Epithelial cell of esophagus (primary cell): ENCODE measurements at regions not wholly inside any gene's neighbourhood (a gene's known extent, or its start where the extent isn't known, plus 50 kb on each side); places are given as distances from the start of the nearest gene placed in this dataset.
A peak's percentile ranks its signal among the peaks of the same experiment; 100 is the strongest.

Source experiments
- DNase-seq: peaks from one replicate; pipeline ENCODE4 v3.0.0; 2010; ENCODE audit warnings: low read depth
- H3K4me3 ChIP-seq: 2 replicates; pipeline ENCODE4 v1.5.1; 2011; ENCODE audit warnings: mild to moderate bottlenecking, low read length, control low read depth
- TF ChIP-seq, protein P1 (sequence below): IDR thresholded peaks from 2 replicates; pipeline ENCODE4 v1.5.1; 2011; ENCODE audit warnings: low read depth, mild to moderate bottlenecking, low read length, control low read depth, inconsistent platforms; ENCODE audit not compliant: insufficient read depth; ENCODE audit errors: missing control alignments

DNA sequence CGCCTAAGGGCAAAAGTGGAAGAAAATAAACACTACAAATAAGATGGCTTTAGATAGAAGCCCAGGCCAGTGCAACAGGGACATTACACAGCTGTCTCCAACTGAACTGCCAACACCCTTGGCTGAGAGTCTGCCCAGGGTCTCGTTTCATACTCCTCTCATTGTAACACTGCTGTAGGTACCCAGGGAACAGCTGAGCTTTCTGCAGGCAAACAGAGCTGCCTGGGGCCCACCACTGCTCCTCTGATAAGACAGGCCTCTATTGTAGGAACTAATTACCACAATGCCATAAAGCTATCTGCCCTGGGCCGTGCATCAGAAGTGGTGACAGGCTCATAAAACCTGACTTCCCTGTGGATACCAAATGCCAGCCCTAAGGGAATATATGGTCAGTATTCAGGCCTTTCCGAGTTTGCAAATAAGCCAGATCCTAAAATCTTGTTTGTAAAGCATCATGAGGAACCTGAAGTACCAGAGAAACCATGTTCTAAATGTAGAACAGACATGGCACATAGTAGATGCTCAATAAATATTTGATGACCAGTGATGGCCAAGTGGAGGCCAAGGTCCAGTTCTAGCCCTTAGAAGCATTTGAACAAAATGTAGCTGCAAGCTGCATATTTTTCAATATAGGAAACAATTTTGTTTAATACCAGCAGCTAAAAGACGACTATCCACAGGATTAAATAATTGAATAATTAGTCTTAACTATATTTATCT, 84.3 kb upstream of the NEO1 start:
- H3K4me3 ChIP-seq: no peak overlapping the region
- DNase-seq: no peak
- TF ChIP-seq, protein P1, sequence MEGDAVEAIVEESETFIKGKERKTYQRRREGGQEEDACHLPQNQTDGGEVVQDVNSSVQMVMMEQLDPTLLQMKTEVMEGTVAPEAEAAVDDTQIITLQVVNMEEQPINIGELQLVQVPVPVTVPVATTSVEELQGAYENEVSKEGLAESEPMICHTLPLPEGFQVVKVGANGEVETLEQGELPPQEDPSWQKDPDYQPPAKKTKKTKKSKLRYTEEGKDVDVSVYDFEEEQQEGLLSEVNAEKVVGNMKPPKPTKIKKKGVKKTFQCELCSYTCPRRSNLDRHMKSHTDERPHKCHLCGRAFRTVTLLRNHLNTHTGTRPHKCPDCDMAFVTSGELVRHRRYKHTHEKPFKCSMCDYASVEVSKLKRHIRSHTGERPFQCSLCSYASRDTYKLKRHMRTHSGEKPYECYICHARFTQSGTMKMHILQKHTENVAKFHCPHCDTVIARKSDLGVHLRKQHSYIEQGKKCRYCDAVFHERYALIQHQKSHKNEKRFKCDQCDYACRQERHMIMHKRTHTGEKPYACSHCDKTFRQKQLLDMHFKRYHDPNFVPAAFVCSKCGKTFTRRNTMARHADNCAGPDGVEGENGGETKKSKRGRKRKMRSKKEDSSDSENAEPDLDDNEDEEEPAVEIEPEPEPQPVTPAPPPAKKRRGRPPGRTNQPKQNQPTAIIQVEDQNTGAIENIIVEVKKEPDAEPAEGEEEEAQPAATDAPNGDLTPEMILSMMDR: no peak

DNA sequence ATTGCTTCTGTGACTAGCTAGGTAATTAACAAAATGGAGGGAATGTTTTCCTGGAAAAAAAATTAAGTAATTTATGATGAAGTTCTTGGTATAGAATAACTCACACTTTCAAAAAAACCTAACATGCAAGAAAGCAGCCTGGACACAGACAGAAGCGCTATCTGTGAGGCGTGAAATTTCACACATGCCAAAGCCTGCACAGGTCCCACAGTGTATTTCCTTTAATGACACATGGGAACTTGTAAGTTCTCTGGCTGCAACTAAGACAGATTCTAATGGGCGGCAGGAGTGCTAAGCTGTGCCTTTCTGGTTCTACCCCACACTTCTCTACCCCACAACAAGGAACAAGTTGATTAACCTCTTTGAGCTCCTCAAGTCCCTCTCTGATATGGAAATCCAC, 84.9 kb upstream of the NEO1 start:
- peak; percentile 6 for DNase-seq
- TF ChIP-seq, protein P1: no peak
- no peak overlapping the region for H3K4me3 ChIP-seq

DNA sequence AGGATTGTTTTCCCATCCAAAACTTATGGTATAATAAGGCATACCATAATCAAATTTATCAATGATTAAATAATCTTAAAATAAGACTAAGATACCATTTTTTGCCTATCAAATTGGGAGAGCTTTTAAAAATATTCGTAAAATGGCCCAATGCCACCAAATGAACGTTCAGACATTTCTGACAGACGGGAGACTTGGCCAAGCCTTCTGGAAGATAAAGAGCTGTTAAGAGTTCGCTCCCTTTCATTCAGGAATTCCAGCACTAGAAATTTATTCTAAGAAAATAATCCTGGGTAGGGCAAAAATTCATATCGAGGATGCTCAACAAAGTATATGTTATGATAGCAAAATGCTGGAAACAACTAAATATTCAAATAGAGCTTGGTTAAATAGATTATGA, 85.6 kb upstream of the NEO1 start:
- TF ChIP-seq, protein P1: no peak
- DNase-seq: no peak
- no peak overlapping the region for H3K4me3 ChIP-seq

DNA sequence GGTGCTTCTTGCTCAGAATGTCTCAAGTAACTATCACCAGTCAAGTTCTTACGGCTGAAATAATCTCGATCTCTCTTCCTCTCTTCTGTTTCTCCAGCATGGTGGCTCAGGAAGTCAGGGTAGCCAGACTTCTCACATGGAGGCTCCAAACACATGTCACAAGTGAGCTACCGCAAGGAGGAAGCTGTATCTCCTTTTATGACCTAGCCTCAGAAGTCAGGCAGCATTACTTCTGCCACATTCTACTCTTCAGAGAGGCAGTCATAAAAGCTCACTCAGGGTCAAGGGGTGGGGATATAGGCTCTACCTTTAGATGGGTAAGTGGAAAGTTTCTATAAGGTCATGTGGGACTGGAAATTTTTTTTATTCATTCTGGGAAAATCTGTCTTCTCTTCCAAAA, 86.6 kb upstream of the NEO1 start:
- TF ChIP-seq, protein P1: no peak
- DNase-seq: no peak
- no peak overlapping the region for H3K4me3 ChIP-seq

DNA sequence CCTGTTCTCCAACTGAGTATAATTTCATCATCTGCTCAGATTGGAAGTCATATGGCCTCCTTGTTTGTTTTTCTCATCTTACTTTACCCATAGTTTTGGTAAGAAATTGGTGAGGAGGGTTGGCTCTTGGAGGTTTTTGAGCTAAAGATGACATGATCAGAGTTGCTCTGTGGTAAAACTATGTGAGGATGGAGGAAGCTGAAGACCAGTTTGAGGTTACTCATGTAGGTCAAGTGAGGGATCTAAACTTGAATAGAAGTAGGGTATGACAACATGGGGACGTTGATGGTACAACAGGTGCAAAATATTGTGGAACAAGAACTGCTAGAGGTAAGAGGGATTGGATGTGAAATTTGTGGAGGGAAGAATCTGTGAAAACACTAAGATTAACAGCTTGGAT, 87.7 kb upstream of the NEO1 start:
- TF ChIP-seq, protein P1: no peak
- H3K4me3 ChIP-seq: no peak overlapping the region
- no peak for DNase-seq

DNA sequence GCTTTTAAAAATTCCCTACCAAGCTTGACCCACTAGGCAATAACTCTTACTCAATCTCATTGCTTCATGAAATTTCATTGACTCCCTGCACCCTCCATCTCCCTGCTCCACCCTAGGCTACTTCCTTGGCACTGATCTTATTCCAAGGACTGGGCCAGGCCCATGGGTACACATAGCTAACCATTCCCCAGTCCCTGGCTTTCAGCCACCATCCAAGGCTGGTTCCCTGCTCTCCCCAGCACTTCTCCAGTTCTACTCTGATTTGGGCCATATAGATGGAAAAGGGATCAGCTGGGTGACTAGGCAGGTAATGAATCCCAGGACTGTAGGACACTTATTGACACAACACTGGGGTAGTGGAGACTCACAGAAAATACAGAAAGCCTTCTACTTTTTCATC, 88.1 kb upstream of the NEO1 start:
- no peak for DNase-seq
- no peak overlapping the region for H3K4me3 ChIP-seq
- TF ChIP-seq, protein P1: no peak

DNA sequence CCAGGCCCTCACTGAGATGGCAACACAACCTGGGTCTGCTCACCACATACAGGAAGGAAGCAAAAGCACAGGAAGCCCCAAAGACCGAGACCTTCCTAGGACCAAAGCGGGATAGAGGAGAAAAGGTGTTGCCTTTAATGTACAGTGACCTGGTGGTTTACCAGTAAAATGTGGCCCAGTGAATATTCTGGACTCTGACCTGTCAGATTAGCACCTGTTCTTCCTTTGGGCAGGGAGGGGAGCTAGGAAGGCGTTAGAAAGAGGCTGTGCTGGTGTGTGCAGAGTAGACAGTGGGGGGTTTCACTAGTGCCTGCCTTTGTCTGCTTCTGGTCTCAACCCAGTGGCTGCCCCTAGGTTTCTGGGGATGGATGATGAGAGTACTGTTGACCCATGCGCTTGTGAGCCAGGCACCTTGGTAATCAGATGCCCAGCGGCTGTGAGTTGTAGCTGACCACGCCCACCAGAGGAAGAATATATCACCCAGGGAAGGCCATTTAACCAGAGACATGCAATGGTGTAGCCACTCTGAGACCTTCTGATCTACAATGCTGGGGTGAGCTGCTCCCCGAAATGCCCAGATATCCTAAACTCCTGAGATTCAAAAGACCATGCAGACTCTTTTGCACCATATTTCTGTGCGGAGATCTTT, 90.1 kb upstream of the NEO1 start:
- TF ChIP-seq, protein P1: no peak
- no peak for DNase-seq
- no peak overlapping the region for H3K4me3 ChIP-seq
